ENCODE measurements at regions not wholly inside any gene's neighbourhood (a gene's known extent, or its start where the extent isn't known, plus 50 kb on each side); places are given as distances from the start of the nearest gene placed in this dataset.

DNA sequence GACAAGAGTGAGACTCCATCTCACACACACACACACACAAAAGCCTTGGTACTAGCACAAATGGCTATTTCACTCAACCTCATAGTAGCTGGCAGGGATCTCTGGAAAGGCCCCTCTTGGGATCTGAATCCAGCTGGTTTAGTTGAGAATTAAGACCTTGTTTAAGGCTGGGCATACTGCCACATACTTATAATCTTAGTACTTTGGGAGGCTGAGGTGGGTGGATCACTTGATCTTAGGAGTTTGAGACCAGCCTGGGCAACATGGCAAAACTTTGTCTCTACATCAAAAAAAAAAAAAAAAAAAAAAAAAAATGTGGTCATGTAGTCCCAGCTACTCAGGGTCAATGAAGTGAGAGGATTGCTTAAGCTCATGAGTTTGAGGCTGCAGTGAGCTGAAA lies 628.3 kb downstream of the MMUT start:
- TF ChIP-seq POLR2A (IDR thresholded peaks at IDR 0.05) (no peak), POLR2AphosphoS5 (IDR thresholded peaks at IDR 0.05) (no peak)
- TF ChIP-seq, protein P1, sequence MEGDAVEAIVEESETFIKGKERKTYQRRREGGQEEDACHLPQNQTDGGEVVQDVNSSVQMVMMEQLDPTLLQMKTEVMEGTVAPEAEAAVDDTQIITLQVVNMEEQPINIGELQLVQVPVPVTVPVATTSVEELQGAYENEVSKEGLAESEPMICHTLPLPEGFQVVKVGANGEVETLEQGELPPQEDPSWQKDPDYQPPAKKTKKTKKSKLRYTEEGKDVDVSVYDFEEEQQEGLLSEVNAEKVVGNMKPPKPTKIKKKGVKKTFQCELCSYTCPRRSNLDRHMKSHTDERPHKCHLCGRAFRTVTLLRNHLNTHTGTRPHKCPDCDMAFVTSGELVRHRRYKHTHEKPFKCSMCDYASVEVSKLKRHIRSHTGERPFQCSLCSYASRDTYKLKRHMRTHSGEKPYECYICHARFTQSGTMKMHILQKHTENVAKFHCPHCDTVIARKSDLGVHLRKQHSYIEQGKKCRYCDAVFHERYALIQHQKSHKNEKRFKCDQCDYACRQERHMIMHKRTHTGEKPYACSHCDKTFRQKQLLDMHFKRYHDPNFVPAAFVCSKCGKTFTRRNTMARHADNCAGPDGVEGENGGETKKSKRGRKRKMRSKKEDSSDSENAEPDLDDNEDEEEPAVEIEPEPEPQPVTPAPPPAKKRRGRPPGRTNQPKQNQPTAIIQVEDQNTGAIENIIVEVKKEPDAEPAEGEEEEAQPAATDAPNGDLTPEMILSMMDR (IDR thresholded peaks at IDR 0.05), result no peak
- intact Hi-C loops (cut with DNase I), result no loop called here
- no peaks in the 10 kb centered on the region for H3K36me3 ChIP-seq
- no peak for DNase-seq (ENCODE audit: low spot score)
- H3K27me3 ChIP-seq (replicated peaks; ENCODE audit: insufficient read depth), result no peaks in the 10 kb centered on the region
- no peaks in the 10 kb centered on the region for H3K9me3 ChIP-seq
- H3K4me3 ChIP-seq, result no peak overlapping the region
- H3K4me1 ChIP-seq (replicated peaks), result no peaks in the 10 kb centered on the region
- H3K27ac ChIP-seq, result no peak overlapping the region

DNA sequence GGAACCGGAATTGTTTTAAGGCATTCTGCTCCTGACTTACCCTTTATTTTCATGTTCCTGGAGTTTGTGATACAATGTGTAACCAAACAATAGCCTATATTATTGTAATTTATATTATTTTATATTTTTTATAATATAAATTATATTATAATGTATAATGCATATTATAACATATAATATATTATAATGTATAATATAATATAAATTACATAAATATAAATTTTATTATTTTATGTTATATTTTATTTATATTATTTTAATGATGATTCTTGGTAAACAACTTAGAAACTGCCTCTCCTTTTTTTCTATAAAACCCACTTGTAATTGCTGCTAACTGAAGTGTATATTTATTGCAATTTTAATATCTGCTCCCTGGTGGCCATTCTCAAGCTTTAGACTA lies 629.1 kb downstream of the MMUT start:
- H3K4me3 ChIP-seq, result no peak overlapping the region
- intact Hi-C loops (cut with DNase I), result no loop called here
- no peak for TF ChIP-seq POLR2A (IDR thresholded peaks at IDR 0.05)
- no peak for TF ChIP-seq POLR2AphosphoS5 (IDR thresholded peaks at IDR 0.05)
- TF ChIP-seq, protein P1 (IDR thresholded peaks at IDR 0.05), result no peak

DNA sequence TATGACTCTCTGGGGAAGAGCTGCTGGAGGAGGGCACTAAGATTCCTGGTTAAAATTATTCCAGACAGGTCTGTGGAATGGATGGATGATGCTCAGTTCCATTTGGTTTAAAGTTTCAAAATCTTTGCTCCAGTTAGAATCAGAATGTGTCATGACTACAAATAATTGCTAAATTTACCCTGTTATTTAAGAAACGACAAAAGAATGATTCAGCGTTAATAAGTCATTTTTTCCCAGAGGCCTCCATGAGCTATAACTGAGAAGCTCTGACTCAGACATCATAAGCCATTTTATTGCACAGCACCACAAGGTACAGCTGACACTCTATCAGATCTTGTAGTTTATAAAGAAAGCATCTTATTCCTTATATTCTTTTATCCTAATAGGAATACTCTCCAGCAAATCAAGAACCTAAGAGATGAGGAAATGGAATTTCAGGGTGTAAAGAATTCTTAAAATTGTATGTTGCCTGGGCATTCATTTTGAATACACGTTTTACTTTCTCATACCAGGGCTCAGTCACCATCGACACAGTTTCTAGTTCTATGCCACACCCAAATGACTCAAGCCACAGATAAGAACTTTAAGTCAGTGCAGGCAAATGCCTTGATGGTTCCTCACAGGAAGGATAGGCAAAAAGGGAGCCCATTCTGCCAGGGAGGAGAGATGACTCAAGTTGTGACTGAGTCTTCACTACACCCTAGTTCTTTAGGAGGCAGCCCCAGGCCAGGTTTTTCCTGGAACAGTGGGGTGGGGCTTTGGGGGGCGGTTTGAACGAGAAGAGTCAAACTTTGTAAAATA lies 636.0 kb downstream of the MMUT start:
- Histone ChIP-seq H3K27me3 (replicated peaks; ENCODE audit: insufficient read depth) (no peaks in the 10 kb centered on the region), H3K27ac (no peak overlapping the region), H3K4me3 (no peak overlapping the region), H3K9me3 (no peaks in the 10 kb centered on the region), H3K36me3 (no peaks in the 10 kb centered on the region), H3K4me1 (replicated peaks) (no peaks in the 10 kb centered on the region)
- TF ChIP-seq, protein P1 (IDR thresholded peaks at IDR 0.05), result no peak
- TF ChIP-seq POLR2A (IDR thresholded peaks at IDR 0.05) (no peak), POLR2AphosphoS5 (IDR thresholded peaks at IDR 0.05) (no peak)
- no peak for DNase-seq (ENCODE audit: low spot score)
- intact Hi-C loops (cut with DNase I), result no loop called here
- 58% methylated on average over 6 of the region's 6 CpGs for WGBS

More for the DNA sequence above, 629.1 kb downstream of the MMUT start:
- Histone ChIP-seq H3K4me1 (replicated peaks) (no peaks in the 10 kb centered on the region), H3K9me3 (no peaks in the 10 kb centered on the region), H3K36me3 (no peaks in the 10 kb centered on the region), H3K27me3 (replicated peaks; ENCODE audit: insufficient read depth) (no peaks in the 10 kb centered on the region), H3K27ac (no peak overlapping the region)
- 96% methylated on average over 1 of the region's 1 CpG for WGBS
- DNase-seq (ENCODE audit: low spot score), result no peak

DNA sequence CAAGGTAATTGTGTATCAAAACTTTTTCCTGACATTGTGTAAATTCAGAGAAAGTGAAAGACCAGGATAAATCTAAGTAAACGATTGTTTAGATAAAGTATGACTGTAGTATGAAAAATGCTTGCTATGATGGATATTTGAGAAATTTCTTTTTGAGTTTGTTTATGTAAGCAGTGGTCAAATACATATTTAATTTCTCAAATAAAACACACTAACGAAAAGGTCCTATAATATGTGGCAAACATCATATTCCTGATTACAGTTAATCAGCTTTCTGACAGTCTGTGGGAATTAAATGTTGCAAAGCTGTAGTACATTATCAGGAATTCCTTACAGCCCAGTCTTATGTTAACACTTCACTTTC lies 636.9 kb downstream of the MMUT start:
- Histone ChIP-seq H3K4me3 (no peak overlapping the region), H3K9me3 (no peaks in the 10 kb centered on the region), H3K27ac (no peak overlapping the region), H3K36me3 (no peaks in the 10 kb centered on the region), H3K4me1 (replicated peaks) (no peaks in the 10 kb centered on the region), H3K27me3 (replicated peaks; ENCODE audit: insufficient read depth) (no peaks in the 10 kb centered on the region)
- DNase-seq (ENCODE audit: low spot score), result no peak
- 51% methylated on average over 2 of the region's 2 CpGs for WGBS
- intact Hi-C loops (cut with DNase I), result no loop called here
- TF ChIP-seq POLR2A (IDR thresholded peaks at IDR 0.05) (no peak), POLR2AphosphoS5 (IDR thresholded peaks at IDR 0.05) (no peak)
- TF ChIP-seq, protein P1 (IDR thresholded peaks at IDR 0.05), result no peak

DNA sequence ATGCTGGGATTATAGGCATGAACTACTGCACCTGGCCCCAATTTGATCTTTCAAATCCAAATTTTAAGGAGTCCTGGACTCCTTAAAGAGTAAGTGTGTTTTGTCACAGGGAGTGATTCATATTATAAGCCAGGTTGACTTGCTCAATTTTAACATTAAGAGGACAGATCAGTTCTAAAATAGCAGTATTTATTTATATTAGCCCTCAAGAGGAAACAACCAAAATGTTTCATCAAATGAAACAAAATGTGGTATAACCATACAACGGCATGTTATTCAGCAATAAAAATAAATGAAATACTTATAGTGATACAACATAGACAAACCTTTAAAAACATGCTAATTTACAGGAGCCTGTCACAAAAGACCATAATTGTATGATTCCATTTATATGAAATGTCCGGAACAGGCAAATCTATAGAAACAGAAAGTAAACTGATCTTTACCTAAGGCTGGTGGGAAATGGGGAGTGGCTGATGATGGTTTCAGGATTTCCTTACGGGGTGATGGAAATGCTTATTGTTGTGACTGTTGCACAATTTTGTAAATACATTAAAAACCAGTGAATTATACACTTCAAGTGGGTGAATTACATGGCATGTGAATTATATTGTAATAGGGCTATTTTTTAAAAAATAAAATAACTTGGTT lies 637.4 kb downstream of the MMUT start:
- intact Hi-C loops (cut with DNase I), result no loop called here
- Histone ChIP-seq H3K36me3 (no peaks in the 10 kb centered on the region), H3K4me1 (replicated peaks) (no peaks in the 10 kb centered on the region), H3K27ac (no peak overlapping the region), H3K27me3 (replicated peaks; ENCODE audit: insufficient read depth) (no peaks in the 10 kb centered on the region), H3K9me3 (no peaks in the 10 kb centered on the region), H3K4me3 (no peak overlapping the region)
- no peak for DNase-seq (ENCODE audit: low spot score)
- TF ChIP-seq POLR2AphosphoS5 (IDR thresholded peaks at IDR 0.05) (no peak), POLR2A (IDR thresholded peaks at IDR 0.05) (no peak)
- TF ChIP-seq, protein P1 (IDR thresholded peaks at IDR 0.05), result no peak
- WGBS, result 53% methylated on average over 3 of the region's 3 CpGs

Measured in prostate gland (tissue), 2 donors.